ENCODE measurements at regions not wholly inside any gene's neighbourhood (a gene's known extent, or its start where the extent isn't known, plus 50 kb on each side); places are given as distances from the start of the nearest gene placed in this dataset.

GRCh38 chrX:69019073-69019890 is 146.0 kb downstream of the PJA1 start:
- DNase-seq (no peak), ATAC-seq (ENCODE audit: low read depth) (no peak)
- H3K9ac ChIP-seq (ENCODE audit: low read depth, low read length): no peak overlapping the region
- no CpG with 5 or more reads among the region's 2 CpGs for WGBS, 2 experiments (ENCODE audit: extremely low coverage in 2 of 2, insufficient read length in 1 of 2)
- H4K20me1 ChIP-seq (ENCODE audit: insufficient read depth, low read length): no peaks in the 10 kb centered on the region
- no peak overlapping the region for H3K4me3 ChIP-seq (ENCODE audit: insufficient read depth, low read depth, low read length)
- H2AFZ ChIP-seq (replicated peaks; ENCODE audit: low read length, poor library complexity): no peak overlapping the region
- H3K56ac ChIP-seq (ENCODE audit: extremely low read depth, insufficient read depth, low read length): no peak overlapping the region
- H3K4me1 ChIP-seq (ENCODE audit: control insufficient read depth, insufficient read depth, low read length): peaks cover 1% of the 10 kb centered on the region; the same call in 1 of the 2 replicates
- no peak overlapping the region for H2AK5ac ChIP-seq (ENCODE audit: low read depth, low read length)
- ChIA-PET CTCF (interaction anchor here (0.6 kb wide), 2 partner anchors 99 to 599 kb away, joined by 4 to 5 read pairs; no protein-coding TSS in a partner anchor), POLR2A (ENCODE audit: unreplicated experiment) (no interaction called here)
- H4K5ac ChIP-seq (ENCODE audit: low read depth, low read length): no peak overlapping the region
- intact Hi-C loops (cut with micrococcal nuclease) (no loop called here), in situ Hi-C loops (cut with MboI; ENCODE audit: low sequenced_read_pairs) (no loop called here), dilution Hi-C loops (cut with HindIII; ENCODE audit: low sequenced_read_pairs, unreplicated experiment) (no loop called here)
- H3K23ac ChIP-seq (ENCODE audit: low read depth, low read length): no peak overlapping the region
- H3K27ac ChIP-seq (ENCODE audit: insufficient read depth, low read length): no peak overlapping the region
- H3K4me2 ChIP-seq (ENCODE audit: low read depth, low read length): no peak overlapping the region
- H3K27me3 ChIP-seq (ENCODE audit: control insufficient read depth, insufficient read depth, low read length): peaks cover 9% of the 10 kb centered on the region; the same call in 1 of the 2 replicates
- no peak overlapping the region for H2AK9ac ChIP-seq (replicated peaks; ENCODE audit: low read depth, low read length, poor library complexity)
- no peak overlapping the region for H2BK120ac ChIP-seq (ENCODE audit: low read depth, low read length)
- H4K8ac ChIP-seq (ENCODE audit: low read depth in 2 of 2, low read length in 2 of 2): no peak overlapping the region
- no peak overlapping the region for H2BK5ac ChIP-seq (ENCODE audit: low read depth, low read length, poor library complexity, severe bottlenecking)
- H3K9me3 ChIP-seq (ENCODE audit: control insufficient read depth, insufficient read depth, low read length): no peaks in the 10 kb centered on the region
- H3K4ac ChIP-seq (ENCODE audit: low read depth, low read length): no peak overlapping the region
- no peak for TF ChIP-seq USF2 (IDR thresholded peaks at IDR 0.05; ENCODE audit: low read depth, low read length)
- H3K18ac ChIP-seq (ENCODE audit: low read depth, low read length): no peak overlapping the region
- no peak overlapping the region for H3K14ac ChIP-seq (replicated peaks; ENCODE audit: low read depth, low read length)
- H4K91ac ChIP-seq (ENCODE audit: insufficient read depth, low read depth, low read length): no peak overlapping the region
- no peak overlapping the region for H2BK15ac ChIP-seq (ENCODE audit: low read depth, low read length)
- H3K9me1 ChIP-seq (ENCODE audit: insufficient read depth, low read length): no peaks in the 10 kb centered on the region
- H3K36me3 ChIP-seq (ENCODE audit: control insufficient read depth, insufficient read depth, low read length): no peaks in the 10 kb centered on the region
- no peaks in the 10 kb centered on the region for H3K79me1 ChIP-seq (ENCODE audit: low read depth in 1 of 2, low read length in 2 of 2)
- H2BK20ac ChIP-seq (ENCODE audit: low read depth, low read length): no peak overlapping the region
- BruUV-seq (replicated peaks): no TSS peak

All from IMR-90 (cell line).